NCI-H1417 (cell line): ENCODE measurements at regions not wholly inside any gene's neighbourhood (a gene's known extent, or its start where the extent isn't known, plus 50 kb on each side); places are given as distances from the start of the nearest gene placed in this dataset.

Experiments used
- DNase-seq, 3 experiments: peaks; one replicate each; lab custom pipeline; 2025; lab: John Stamatoyannopoulos, UW

DNA sequence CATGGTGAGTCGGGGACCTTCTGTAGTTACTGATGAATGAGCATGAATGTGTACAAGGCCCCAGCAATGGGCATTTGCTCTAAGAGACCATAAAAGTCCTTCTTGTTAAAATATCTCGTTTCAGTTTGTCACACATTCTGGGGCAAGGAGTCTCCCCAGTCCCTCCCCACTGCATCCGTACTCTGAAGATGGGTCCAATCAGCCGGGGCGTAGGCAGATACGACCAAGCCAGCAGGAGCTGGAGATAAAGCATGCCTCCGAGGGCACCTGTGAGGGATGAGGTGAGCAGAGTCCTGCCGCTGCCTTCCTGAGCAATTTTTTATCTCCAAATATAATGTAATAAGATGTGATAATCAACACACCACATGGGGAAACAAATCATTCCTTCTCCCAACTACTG is 528.5 kb downstream of the BCL11B start:
- no peak for DNase-seq

DNA sequence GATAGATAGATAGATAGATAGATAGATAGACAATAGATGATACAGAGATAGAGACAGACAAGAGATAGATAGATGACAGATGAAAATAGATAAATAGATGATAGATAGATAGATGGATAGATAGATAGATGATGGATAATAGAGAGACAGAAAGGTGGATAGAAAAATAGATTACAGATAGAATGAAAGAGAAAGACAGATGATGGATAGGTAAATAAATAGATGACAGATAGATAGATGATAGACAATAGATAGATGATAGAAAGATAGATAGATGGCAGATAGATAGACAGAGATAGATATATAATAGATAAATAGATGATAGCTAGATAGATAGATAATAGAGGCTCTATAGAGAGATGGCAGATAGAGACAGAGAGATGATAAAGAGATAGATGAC is 523.0 kb downstream of the BCL11B start:
- DNase-seq = no peak

DNA sequence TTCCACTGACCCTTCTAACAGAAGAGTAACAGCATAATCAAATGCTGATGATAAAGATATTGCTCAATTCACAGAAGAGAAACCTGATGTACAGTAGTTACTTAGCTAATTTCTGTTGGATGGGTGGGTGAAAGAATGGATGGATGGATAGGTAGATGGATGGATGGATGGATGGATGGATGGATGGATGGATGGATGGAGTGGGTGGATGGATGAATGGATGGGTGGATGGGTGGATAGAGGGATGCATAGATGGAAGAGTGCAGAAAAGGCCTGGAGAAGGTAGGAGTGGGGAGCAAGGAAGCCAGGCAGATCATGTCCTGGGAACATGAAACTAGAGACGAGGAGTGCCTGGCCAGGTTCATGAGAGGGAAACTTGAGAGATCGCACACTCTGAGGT is 520.9 kb downstream of the BCL11B start:
- DNase-seq = no peak

DNA sequence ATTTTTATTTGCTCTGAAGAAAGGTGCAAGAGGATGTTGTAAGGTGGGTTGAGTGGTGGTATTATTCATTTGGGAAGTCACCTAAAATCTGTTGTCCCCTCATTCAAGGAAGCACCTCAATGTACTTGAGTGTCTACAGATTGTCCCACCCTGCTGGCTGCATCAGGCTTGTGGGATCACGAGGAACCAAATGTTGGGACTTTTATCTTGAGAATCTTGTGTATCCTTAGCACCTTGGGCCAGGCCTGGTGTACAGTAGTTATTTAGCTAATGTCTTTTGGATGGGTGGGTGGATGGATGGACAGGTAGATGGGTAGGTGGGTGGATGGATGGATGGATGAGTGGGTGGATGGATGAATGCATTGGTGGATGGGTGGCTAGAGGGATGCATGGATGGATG is 519.3 kb downstream of the BCL11B start:
- DNase-seq = no peak

GRCh38 chr14:98754343-98755020 is 517.5 kb downstream of the BCL11B start:
- no peak for DNase-seq

GRCh38 chr14:98756749-98757148 is 515.2 kb downstream of the BCL11B start:
- no peak for DNase-seq

GRCh38 chr14:98758440-98758839 is 513.6 kb downstream of the BCL11B start:
- no peak for DNase-seq

DNA sequence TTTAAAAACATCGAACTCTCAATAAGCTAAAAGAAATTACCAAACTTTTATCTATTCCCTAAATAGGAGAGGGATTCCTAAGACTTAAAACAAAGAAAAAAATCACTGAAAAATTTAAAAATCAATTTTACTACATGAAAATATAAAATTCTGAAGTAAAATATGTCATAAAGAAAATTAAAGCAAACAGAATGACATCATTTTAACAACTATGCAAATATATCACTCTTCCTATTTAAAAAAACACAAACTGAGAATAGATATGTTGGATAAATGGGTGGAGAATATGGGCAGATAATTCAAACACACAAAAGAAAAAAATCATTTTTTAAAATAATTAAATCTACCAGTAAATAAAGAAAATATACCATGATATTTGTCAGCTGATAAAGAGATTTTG is 510.0 kb downstream of the BCL11B start:
- DNase-seq = no peak

DNA sequence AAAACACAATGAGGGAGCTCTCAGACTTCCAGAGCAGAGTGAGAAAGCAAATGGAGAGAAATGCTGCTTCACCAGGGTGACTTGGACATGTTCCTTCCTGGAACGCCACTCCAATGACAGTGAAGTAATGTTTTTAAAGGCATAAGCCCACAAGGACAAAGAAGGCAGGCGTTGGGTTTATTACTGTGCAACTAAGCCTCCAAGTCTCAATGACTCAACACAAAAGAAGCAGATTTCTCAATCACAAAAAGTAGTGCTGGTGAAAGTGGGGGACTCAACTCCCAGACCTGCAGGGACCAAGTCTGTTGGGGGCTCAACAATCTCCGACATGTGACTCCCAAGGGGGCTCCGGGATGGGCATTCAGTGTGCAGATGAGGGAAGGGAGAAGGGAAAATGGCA is 505.2 kb downstream of the BCL11B start:
- DNase-seq = no peak

- no peak for DNase-seq
Observed at GRCh38 chr14:98769326-98769725, 502.7 kb downstream of the BCL11B start.

- no peak for DNase-seq
Observed at GRCh38 chr14:98770151-98770550, 501.8 kb downstream of the BCL11B start.

- no peak for DNase-seq
Observed at GRCh38 chr14:98773814-98774213, 498.2 kb downstream of the BCL11B start.

DNA sequence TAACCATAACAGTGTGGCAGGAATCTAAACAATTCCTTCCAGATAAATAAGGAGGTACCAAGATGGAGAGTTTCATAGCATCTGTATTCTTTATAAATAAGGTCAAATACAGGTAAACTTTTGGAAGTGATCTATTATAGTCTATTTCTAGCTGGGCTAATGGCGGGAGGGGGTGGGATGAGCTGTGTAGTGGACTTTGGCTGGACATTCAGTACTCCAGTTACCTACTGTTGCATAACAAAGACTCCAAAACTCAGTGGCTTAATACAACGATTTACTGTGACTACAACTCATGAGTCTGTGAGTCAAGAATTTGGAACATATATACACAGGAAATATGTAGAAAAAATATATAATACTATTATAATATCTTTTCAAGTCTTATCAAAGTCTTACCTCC is 496.1 kb downstream of the BCL11B start:
- no peak for DNase-seq

GRCh38 chr14:98782062-98782461 is 489.9 kb downstream of the BCL11B start:
- DNase-seq = no peak

GRCh38 chr14:98785578-98785977 is 486.4 kb downstream of the BCL11B start:
- no peak for DNase-seq

DNA sequence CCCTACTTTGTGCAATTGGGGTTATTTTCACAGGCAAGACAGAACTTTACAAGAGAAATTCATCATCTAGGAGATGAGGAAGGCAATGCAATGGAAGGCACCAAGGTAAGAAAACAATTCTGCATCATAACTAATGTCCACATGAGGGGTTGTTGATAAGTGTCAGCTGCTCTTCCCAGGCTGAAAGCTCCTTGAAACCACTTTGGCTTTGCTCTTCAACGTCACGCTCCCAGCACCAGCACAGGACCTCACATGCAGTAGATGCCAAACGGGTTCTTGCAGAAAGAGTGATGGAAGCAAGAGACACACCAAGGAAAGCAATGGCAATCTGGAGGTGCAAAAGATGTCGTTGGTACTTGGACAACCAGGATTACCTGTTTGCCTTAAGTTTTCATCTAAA is 485.5 kb downstream of the BCL11B start:
- peak in 1 of 3 experiments; percentile 62 for DNase-seq

DNA sequence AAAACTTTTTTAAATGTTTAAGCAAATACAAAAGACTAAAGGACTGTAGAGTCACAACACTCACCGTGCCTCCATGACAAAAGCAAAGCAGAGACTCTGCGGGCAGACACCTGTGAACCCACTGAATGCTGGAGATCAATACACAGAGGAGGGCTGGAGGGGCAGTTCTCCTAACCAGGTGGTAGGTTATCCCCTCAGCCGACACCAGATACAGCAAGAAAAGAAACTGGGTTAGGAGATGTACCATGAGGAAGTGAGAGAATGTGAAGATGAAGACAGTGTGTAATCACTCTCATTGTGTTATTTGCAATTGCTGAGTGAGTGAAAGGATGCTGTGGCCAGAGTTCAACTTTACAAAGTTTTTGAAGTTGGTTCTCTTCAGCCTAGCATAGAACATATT is 480.3 kb downstream of the BCL11B start:
- DNase-seq = no peak

DNA sequence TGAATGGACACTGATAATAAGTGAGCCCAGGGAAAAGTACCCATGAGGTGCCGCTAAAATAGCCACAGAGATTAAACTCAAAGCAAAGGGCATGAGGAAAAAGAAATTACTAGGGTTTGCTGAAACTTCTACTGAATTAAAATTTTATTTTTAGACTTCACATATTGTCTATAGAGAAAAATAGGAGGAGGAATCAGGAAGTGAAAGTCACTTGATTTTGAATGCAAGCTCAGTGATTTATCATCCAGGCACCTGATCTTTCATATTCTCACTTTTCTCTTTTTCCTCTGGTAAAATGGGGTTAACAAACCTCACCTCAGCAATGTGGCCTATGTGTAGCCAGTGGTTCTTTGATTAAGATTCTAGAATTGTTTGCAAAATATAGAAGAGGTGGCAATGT is 479.8 kb downstream of the BCL11B start:
- no peak for DNase-seq

DNA sequence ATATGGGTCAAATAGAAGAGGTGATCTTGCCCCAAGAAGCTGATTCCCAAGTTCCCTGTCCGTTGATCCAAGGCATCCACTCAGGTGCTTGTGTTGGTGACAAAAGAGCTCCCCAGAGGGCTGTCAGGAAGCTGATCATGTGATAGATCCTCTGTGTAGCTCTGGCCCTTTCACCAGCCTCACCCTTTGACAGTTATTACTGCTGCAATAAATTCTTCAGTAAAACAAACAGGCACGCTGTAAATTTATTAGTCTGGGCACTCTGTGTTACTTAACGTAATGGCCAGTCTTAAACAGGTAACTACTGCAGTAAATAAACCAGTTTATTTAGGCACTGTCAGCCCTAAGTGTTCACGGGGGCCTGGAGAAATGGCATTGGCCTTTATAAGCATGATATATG is 473.9 kb downstream of the BCL11B start:
- DNase-seq = peak; percentile 76 to 95 (median 94)

DNA sequence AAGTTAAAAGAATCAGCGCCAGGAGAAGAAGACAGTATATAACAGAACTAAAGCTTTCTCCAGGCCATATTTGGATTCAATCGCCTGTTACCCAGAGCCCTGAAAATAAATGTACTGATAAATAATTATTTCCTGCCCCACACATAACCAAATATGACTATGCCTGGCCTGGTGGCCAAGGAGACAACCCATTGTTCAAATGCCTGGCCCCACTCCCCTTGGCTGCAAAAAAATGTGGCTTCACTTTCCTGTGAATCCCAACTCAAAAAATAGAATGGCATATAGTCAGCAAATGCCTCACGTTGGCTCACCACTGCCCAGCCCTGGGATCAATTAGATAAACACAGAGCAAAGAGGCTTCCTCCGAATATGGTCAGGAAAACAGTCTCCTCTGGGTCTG is 472.1 kb downstream of the BCL11B start:
- no peak for DNase-seq

DNA sequence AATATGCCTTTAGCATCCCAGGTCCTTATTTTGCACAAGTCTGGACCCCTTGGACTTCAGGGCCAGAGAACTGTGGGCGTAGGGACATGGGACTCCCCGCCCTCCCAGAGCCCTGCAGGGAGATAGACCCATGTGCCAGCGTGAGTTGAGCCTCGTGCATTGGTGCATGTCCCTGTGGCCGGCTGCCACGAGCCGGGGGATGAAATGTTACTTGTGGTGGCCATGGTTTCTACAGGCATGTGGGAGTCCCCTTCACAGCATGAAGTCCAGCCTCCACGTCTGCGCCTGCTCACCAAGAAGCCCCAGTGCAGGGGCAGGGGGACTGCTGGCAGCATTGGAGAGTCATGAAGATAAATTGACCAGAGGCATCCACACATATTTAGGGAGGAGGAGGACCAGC is 470.0 kb downstream of the BCL11B start:
- no peak for DNase-seq

GRCh38 chr14:98803196-98803595 is 468.8 kb downstream of the BCL11B start:
- no peak for DNase-seq

DNA sequence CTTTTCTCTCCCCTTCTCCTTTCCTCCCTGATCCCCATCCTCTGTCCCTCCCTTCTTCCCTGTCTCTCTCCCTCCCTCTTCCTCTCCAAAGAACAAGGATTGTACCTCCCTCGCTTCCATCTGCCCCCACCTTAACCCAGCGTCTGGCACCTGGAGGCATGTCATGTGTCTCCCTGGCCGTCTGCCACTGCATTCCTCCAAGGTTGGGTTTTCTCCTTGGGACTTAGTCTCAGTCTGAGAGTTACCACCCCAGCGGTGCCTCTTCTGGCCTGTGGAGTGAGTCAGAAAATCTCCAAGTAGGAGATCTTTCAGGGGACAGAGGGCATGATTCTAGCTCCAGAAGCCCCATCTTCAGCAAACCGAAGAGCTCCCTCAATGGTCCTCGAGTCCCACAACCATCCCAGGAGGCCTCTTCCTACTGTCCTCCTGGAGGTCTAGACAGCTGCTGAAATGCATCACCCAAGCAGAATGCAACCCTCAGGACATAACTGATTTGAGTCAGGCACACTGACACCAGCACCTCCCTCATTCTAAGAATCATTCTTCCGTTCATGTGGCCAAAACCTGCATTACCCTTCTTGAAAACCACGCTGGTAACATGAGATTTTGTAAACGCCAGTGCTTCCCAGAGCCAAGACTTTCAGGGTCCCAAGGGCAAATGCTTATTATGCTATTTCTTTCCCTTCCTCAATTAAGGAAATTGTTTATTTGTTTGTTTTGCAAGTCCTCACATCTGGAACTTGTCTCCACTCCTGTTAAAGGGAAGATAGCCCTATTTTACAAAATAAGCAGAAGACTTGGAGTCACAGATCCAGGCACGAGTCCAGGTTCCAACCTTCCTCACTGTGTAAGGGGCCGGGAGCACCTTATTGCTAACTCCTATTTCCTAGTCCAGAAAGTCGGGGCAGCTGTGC is 463.2 kb downstream of the BCL11B start:
- DNase-seq = peak in 1 of 3 experiments; percentile 44
